Sciatic nerve (tissue), 2 donors: ENCODE measurements at regions not wholly inside any gene's neighbourhood (a gene's known extent, or its start where the extent isn't known, plus 50 kb on each side); places are given as distances from the start of the nearest gene placed in this dataset.

Experiments
- ATAC-seq: fragments of 200-7000 bp; cut with Tn5 transposase; one replicate; pipeline ENCODE4 v1.9.1; 2020; ENCODE audit warnings: mild to moderate bottlenecking, moderate library complexity
- DNase-seq: peaks from one replicate; pipeline ENCODE4 v3.0.0-alpha.2; 2020; ENCODE audit warnings: low spot score
- intact Hi-C: fragments of 100-400 bp; cut with DNase I; formaldehyde crosslinking; loops from one replicate; pipeline ENCODE4 v1.14.2; 2022
- donor health status: DM: no; HTN: no; CAD: no.
- donor health status: DM: no; HTN: no; CAD: no.

GRCh38 chr17:27968206-27968732 is 74.2 kb upstream of the NLK start:
- intact Hi-C loops: no loop called here
- ATAC-seq (no peak), DNase-seq (peak; percentile 47)

- ATAC-seq (no peak), DNase-seq (no peak)
- intact Hi-C loops: no loop called here
Measured at GRCh38 chr17:27970587-27970986, 71.9 kb upstream of the NLK start.

GRCh38 chr17:27973258-27974044 is 69.0 kb upstream of the NLK start:
- no peak for ATAC-seq
- intact Hi-C loops: no loop called here
- no peak for DNase-seq

- no peak for ATAC-seq
- intact Hi-C loops: no loop called here
- DNase-seq: no peak
Measured at GRCh38 chr17:27974045-27974436, 68.4 kb upstream of the NLK start.

GRCh38 chr17:27974531-27975145 is 67.8 kb upstream of the NLK start:
- intact Hi-C loops: no loop called here
- no peak for DNase-seq
- no peak for ATAC-seq

GRCh38 chr17:27975146-27976011 is 67.1 kb upstream of the NLK start:
- ATAC-seq (no peak), DNase-seq (no peak)
- intact Hi-C loops: no loop called here

- intact Hi-C loops: no loop called here
- DNase-seq: no peak
- no peak for ATAC-seq
Measured at GRCh38 chr17:27976331-27976730, 66.1 kb upstream of the NLK start.

GRCh38 chr17:27977751-27978688 is 64.5 kb upstream of the NLK start:
- intact Hi-C loops: no loop called here
- DNase-seq (no peak), ATAC-seq (no peak)

- ATAC-seq: no peak
- DNase-seq: no peak
- intact Hi-C loops: no loop called here
Measured at GRCh38 chr17:27978689-27979175, 63.7 kb upstream of the NLK start.

GRCh38 chr17:27980043-27980442 is 62.4 kb upstream of the NLK start:
- DNase-seq (no peak), ATAC-seq (no peak)
- intact Hi-C loops: no loop called here

- no peak for DNase-seq
- no peak for ATAC-seq
- intact Hi-C loops: no loop called here
Measured at GRCh38 chr17:27981978-27982377, 60.5 kb upstream of the NLK start.

GRCh38 chr17:27982688-27983087 is 59.8 kb upstream of the NLK start:
- intact Hi-C loops: no loop called here
- ATAC-seq (no peak), DNase-seq (no peak)

- intact Hi-C loops: no loop called here
- ATAC-seq (no peak), DNase-seq (no peak)
Measured at GRCh38 chr17:27983853-27984252, 58.6 kb upstream of the NLK start.

GRCh38 chr17:27984404-27984803 is 58.1 kb upstream of the NLK start:
- intact Hi-C loops: no loop called here
- no peak for ATAC-seq
- no peak for DNase-seq

GRCh38 chr17:27984816-27985215 is 57.7 kb upstream of the NLK start:
- no peak for DNase-seq
- no peak for ATAC-seq
- intact Hi-C loops: no loop called here

GRCh38 chr17:27985306-27985705 is 57.2 kb upstream of the NLK start:
- intact Hi-C loops: no loop called here
- DNase-seq (no peak), ATAC-seq (no peak)

GRCh38 chr17:27985736-27986399 is 56.6 kb upstream of the NLK start:
- ATAC-seq (no peak), DNase-seq (no peak)
- intact Hi-C loops: no loop called here
